IMR-90 (cell line): ENCODE measurements at regions not wholly inside any gene's neighbourhood (a gene's known extent, or its start where the extent isn't known, plus 50 kb on each side); places are given as distances from the start of the nearest gene placed in this dataset.

Experiments used
- ATAC-seq: fragments of 200-7000 bp; cut with Tn5 transposase; 2 replicates; pipeline ENCODE4 v1.9.1; 2020; ENCODE audit warnings: low read depth, mild to moderate bottlenecking, moderate library complexity
- BruUV-seq: library from RNA; stranded (reverse); fragments of 400-500 nt; replicated peaks from 2 replicates; lab custom pipeline; 2021; lab: Mats Ljungman, UMichigan
- CTCF ChIA-PET: fragments of 300-600 bp; formaldehyde crosslinking; extraction: SDS; loops from one replicate; lab custom pipeline; 2021; ENCODE audit warnings: antibody characterized with exemption; lab: Yijun Ruan, JAX
- POLR2A ChIA-PET: fragments of 300-600 bp; sonication (Branson Sonifier 250); formaldehyde crosslinking; loops from one replicate; lab custom pipeline; 2022; ENCODE audit warnings: antibody characterized with exemption; ENCODE audit not compliant: unreplicated experiment; lab: Charles Lee
- DNase-seq: peaks from one replicate; pipeline ENCODE4 v3.0.0; 2013
- H2AFZ ChIP-seq: replicated peaks from 2 replicates; pipeline ENCODE3; 2013; ENCODE audit warnings: low read length, mild to moderate bottlenecking; ENCODE audit not compliant: poor library complexity
- H2AK5ac ChIP-seq: 2 replicates; pipeline ENCODE4 v1.6.1; 2013; ENCODE audit warnings: low read depth, low read length, inconsistent platforms
- H2AK9ac ChIP-seq: replicated peaks from 2 replicates; pipeline ENCODE3; 2013; ENCODE audit warnings: mild to moderate bottlenecking, low read depth, low read length, moderate library complexity; ENCODE audit not compliant: poor library complexity
- H2BK120ac ChIP-seq: 2 replicates; pipeline ENCODE4 v1.6.1; 2013; ENCODE audit warnings: low read depth, low read length, inconsistent platforms
- H2BK15ac ChIP-seq: 3 replicates; pipeline ENCODE4 v1.6.1; 2013; ENCODE audit warnings: low read depth, low read length, inconsistent platforms
- H2BK20ac ChIP-seq: 2 replicates; pipeline ENCODE4 v1.6.1; 2013; ENCODE audit warnings: low read depth, mild to moderate bottlenecking, inconsistent platforms, low read length, moderate library complexity
- H2BK5ac ChIP-seq: 2 replicates; pipeline ENCODE4 v1.6.1; 2013; ENCODE audit warnings: mild to moderate bottlenecking, low read depth, low read length, inconsistent platforms; ENCODE audit not compliant: poor library complexity, severe bottlenecking
- H3K14ac ChIP-seq: replicated peaks from 2 replicates; pipeline ENCODE4 v1.6.1; 2013; ENCODE audit warnings: low read depth, low read length, inconsistent platforms
- H3K18ac ChIP-seq: 2 replicates; pipeline ENCODE4 v1.6.1; 2013; ENCODE audit warnings: low read depth, low read length, control low read depth
- H3K23ac ChIP-seq: 2 replicates; pipeline ENCODE4 v1.6.1; 2013; ENCODE audit warnings: low read depth, low read length, inconsistent platforms
- H3K27ac ChIP-seq: 2 replicates; pipeline ENCODE4 v1.5.1; 2013; ENCODE audit warnings: mild to moderate bottlenecking, control low read depth, low read length; ENCODE audit not compliant: insufficient read depth
- H3K27me3 ChIP-seq: 2 replicates; pipeline ENCODE4 v1.6.1; 2013; ENCODE audit warnings: low read length; ENCODE audit not compliant: control insufficient read depth, insufficient read depth
- H3K36me3 ChIP-seq: 2 replicates; pipeline ENCODE4 v1.6.1; 2013; ENCODE audit warnings: low read length, mixed read lengths; ENCODE audit not compliant: control insufficient read depth, insufficient read depth
- H3K4ac ChIP-seq: 2 replicates; pipeline ENCODE4 v1.6.1; 2013; ENCODE audit warnings: low read depth, low read length, inconsistent platforms
- H3K4me1 ChIP-seq: 2 replicates; pipeline ENCODE4 v1.6.1; 2013; ENCODE audit warnings: low read length, mixed read lengths; ENCODE audit not compliant: control insufficient read depth, insufficient read depth
- H3K4me2 ChIP-seq: 2 replicates; pipeline ENCODE4 v1.6.1; 2013; ENCODE audit warnings: low read depth, mild to moderate bottlenecking, control low read depth, low read length, moderate library complexity
- H3K4me3 ChIP-seq: 2 replicates; pipeline ENCODE4 v1.5.1; 2013; ENCODE audit warnings: low read depth, mild to moderate bottlenecking, control low read depth, low read length, moderate library complexity; ENCODE audit not compliant: insufficient read depth
- H3K56ac ChIP-seq: 2 replicates; pipeline ENCODE4 v1.6.1; 2013; ENCODE audit warnings: low read length, inconsistent platforms; ENCODE audit not compliant: insufficient read depth; ENCODE audit errors: extremely low read depth
- H3K79me1 ChIP-seq, 2 experiments: 2 replicates each; pipeline ENCODE4 v1.6.1; 2013; ENCODE audit warnings: low read length in 2 of 2, inconsistent platforms in 1 of 2, low read depth in 1 of 2
- H3K9ac ChIP-seq: 2 replicates; pipeline ENCODE4 v1.6.1; 2013; ENCODE audit warnings: low read depth, low read length, control low read depth
- H3K9me1 ChIP-seq: 2 replicates; pipeline ENCODE4 v1.6.1; 2013; ENCODE audit warnings: low read length, inconsistent platforms; ENCODE audit not compliant: insufficient read depth
- H3K9me3 ChIP-seq: 2 replicates; pipeline ENCODE4 v1.6.1; 2013; ENCODE audit warnings: low read length; ENCODE audit not compliant: control insufficient read depth, insufficient read depth
- H4K20me1 ChIP-seq: 2 replicates; pipeline ENCODE4 v1.6.1; 2013; ENCODE audit warnings: low read length, inconsistent platforms; ENCODE audit not compliant: insufficient read depth
- H4K5ac ChIP-seq: 2 replicates; pipeline ENCODE4 v1.6.1; 2013; ENCODE audit warnings: mild to moderate bottlenecking, low read depth, low read length, control low read depth
- H4K8ac ChIP-seq, 2 experiments: 2 replicates each; pipeline ENCODE4 v1.6.1; 2013; ENCODE audit warnings: low read depth in 2 of 2, low read length in 2 of 2, control low read depth in 1 of 2, inconsistent platforms in 1 of 2
- H4K91ac ChIP-seq: 2 replicates; pipeline ENCODE4 v1.6.1; 2013; ENCODE audit warnings: low read depth, low read length, inconsistent platforms; ENCODE audit not compliant: insufficient read depth
- BHLHE40 ChIP-seq: fragments of 150-350 bp; IDR thresholded peaks from 2 replicates; pipeline ENCODE4 v1.6.1; 2016; ENCODE audit warnings: mild to moderate bottlenecking, low read depth, low read length
- CEBPB ChIP-seq: IDR thresholded peaks from 2 replicates; pipeline ENCODE4 v1.6.1; 2012; ENCODE audit warnings: low read depth, low read length, improper control_type of control experiment
- CHD1 ChIP-seq: IDR thresholded peaks from 2 replicates; pipeline ENCODE4 v1.6.1; 2012; ENCODE audit warnings: low read depth, low read length, improper control_type of control experiment
- MAFK ChIP-seq: IDR thresholded peaks from 2 replicates; pipeline ENCODE4 v1.6.1; 2012; ENCODE audit warnings: low read depth, low read length, improper control_type of control experiment
- MAZ ChIP-seq: IDR thresholded peaks from 2 replicates; pipeline ENCODE4 v1.6.1; 2012; ENCODE audit warnings: low read depth, mild to moderate bottlenecking, low read length, improper control_type of control experiment, moderate library complexity, borderline replicate concordance
- MXI1 ChIP-seq: IDR thresholded peaks from 2 replicates; pipeline ENCODE4 v1.6.1; 2012; ENCODE audit warnings: low read depth, mild to moderate bottlenecking, low read length, moderate library complexity, borderline replicate concordance
- NFE2L2 ChIP-seq: fragments of 150-350 bp; IDR thresholded peaks from 2 replicates; pipeline ENCODE4 v1.6.1; 2016; ENCODE audit warnings: low read depth, mild to moderate bottlenecking, low read length
- RAD21 ChIP-seq: IDR thresholded peaks from 2 replicates; pipeline ENCODE4 v1.6.1; 2012; ENCODE audit warnings: low read length, improper control_type of control experiment
- RCOR1 ChIP-seq: IDR thresholded peaks from 2 replicates; pipeline ENCODE4 v1.6.1; 2012; ENCODE audit warnings: mild to moderate bottlenecking, low read length, improper control_type of control experiment; ENCODE audit not compliant: insufficient replicate concordance
- RFX5 ChIP-seq: IDR thresholded peaks from 2 replicates; pipeline ENCODE4 v1.8.0; 2012; ENCODE audit warnings: low read depth, mild to moderate bottlenecking, low read length, moderate library complexity
- SMC3 ChIP-seq: fragments of 150-350 bp; IDR thresholded peaks from 2 replicates; pipeline ENCODE4 v1.6.1; 2016; ENCODE audit warnings: low read depth, mild to moderate bottlenecking, antibody characterized with exemption, low read length, moderate library complexity
- WGBS, 2 experiments: methylation state at CpG; one replicate each; pipeline versions ENCODE4 v1.1.5 to v1.1.7; 2013; ENCODE audit warnings: missing lambda C conversion rate in 2 of 2; ENCODE audit not compliant: insufficient read length in 1 of 2; ENCODE audit errors: extremely low coverage in 2 of 2; 5-methylcytosine and 5-hydroxymethylcytosine counted together
- dilution Hi-C: fragments of 300-500 bp; cut with HindIII; formaldehyde crosslinking; loops from one replicate; pipeline ENCODE4 v1.14.3; 2018; ENCODE audit warnings: low sequenced_read_pairs; ENCODE audit not compliant: unreplicated experiment
- in situ Hi-C: fragments of 300-500 bp; cut with MboI; formaldehyde crosslinking; loops from 3 replicates; pipeline ENCODE4 v1.14.3; 2019; ENCODE audit warnings: low sequenced_read_pairs, inconsistent platforms, mixed read lengths
- intact Hi-C: fragments of 100-400 bp; cut with micrococcal nuclease; formaldehyde crosslinking; loops from 2 replicates; pipeline ENCODE4 v1.10.0; 2022
- TF ChIP-seq, protein P1 (sequence below): fragments of 150-350 bp; IDR thresholded peaks from 2 replicates; pipeline ENCODE4 v1.6.1; 2017; ENCODE audit warnings: mild to moderate bottlenecking, antibody characterized with exemption, low read length, low read depth
- TF ChIP-seq, protein P2 (sequence below): conservative IDR thresholded peaks from 2 replicates; pipeline ENCODE4 v1.5.1; 2012; ENCODE audit warnings: mild to moderate bottlenecking, low read depth, low read length, improper control_type of control experiment
- TF ChIP-seq, protein P3 (sequence below): fragments of 150-350 bp; IDR thresholded peaks from 2 replicates; pipeline ENCODE4 v1.6.1; 2016; ENCODE audit warnings: low read depth, mild to moderate bottlenecking, low read length, moderate library complexity, borderline replicate concordance

DNA sequence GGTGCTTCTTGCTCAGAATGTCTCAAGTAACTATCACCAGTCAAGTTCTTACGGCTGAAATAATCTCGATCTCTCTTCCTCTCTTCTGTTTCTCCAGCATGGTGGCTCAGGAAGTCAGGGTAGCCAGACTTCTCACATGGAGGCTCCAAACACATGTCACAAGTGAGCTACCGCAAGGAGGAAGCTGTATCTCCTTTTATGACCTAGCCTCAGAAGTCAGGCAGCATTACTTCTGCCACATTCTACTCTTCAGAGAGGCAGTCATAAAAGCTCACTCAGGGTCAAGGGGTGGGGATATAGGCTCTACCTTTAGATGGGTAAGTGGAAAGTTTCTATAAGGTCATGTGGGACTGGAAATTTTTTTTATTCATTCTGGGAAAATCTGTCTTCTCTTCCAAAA, 86.6 kb upstream of the NEO1 start:
- ChIA-PET POLR2A (no interaction called here), CTCF (interaction anchor here (0.6 kb wide), 1 partner anchor 236 kb away, joined by 4 read pairs; no protein-coding TSS in a partner anchor)
- H4K91ac ChIP-seq: no peak overlapping the region
- no CpG with 5 or more reads among the region's 3 CpGs for WGBS, 2 experiments
- intact Hi-C loops (no loop called here), in situ Hi-C loops (no loop called here), dilution Hi-C loops (no loop called here)
- H4K5ac ChIP-seq: no peak overlapping the region
- no peak overlapping the region for H3K14ac ChIP-seq
- H3K36me3 ChIP-seq: no peaks in the 10 kb centered on the region
- no peaks in the 10 kb centered on the region for H3K4me1 ChIP-seq
- H2BK120ac ChIP-seq: no peak overlapping the region
- H2AK5ac ChIP-seq: no peak overlapping the region
- H3K27me3 ChIP-seq: peaks cover 1% of the 10 kb centered on the region; the same call in 1 of the 2 replicates
- no peak overlapping the region for H2BK20ac ChIP-seq
- no peaks in the 10 kb centered on the region for H3K9me1 ChIP-seq
- no peak overlapping the region for H4K8ac ChIP-seq
- no peak overlapping the region for H3K4me2 ChIP-seq
- TF ChIP-seq, protein P1, sequence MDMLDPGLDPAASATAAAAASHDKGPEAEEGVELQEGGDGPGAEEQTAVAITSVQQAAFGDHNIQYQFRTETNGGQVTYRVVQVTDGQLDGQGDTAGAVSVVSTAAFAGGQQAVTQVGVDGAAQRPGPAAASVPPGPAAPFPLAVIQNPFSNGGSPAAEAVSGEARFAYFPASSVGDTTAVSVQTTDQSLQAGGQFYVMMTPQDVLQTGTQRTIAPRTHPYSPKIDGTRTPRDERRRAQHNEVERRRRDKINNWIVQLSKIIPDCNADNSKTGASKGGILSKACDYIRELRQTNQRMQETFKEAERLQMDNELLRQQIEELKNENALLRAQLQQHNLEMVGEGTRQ: no peak
- TF ChIP-seq RFX5: no peak
- no peak for TF ChIP-seq SMC3
- TF ChIP-seq RAD21: no peak
- TF ChIP-seq CEBPB: no peak
- no peak for TF ChIP-seq MXI1
- no peak for TF ChIP-seq MAZ
- TF ChIP-seq BHLHE40: no peak
- TF ChIP-seq CHD1: no peak
- no peak for TF ChIP-seq MAFK
- TF ChIP-seq, protein P2, sequence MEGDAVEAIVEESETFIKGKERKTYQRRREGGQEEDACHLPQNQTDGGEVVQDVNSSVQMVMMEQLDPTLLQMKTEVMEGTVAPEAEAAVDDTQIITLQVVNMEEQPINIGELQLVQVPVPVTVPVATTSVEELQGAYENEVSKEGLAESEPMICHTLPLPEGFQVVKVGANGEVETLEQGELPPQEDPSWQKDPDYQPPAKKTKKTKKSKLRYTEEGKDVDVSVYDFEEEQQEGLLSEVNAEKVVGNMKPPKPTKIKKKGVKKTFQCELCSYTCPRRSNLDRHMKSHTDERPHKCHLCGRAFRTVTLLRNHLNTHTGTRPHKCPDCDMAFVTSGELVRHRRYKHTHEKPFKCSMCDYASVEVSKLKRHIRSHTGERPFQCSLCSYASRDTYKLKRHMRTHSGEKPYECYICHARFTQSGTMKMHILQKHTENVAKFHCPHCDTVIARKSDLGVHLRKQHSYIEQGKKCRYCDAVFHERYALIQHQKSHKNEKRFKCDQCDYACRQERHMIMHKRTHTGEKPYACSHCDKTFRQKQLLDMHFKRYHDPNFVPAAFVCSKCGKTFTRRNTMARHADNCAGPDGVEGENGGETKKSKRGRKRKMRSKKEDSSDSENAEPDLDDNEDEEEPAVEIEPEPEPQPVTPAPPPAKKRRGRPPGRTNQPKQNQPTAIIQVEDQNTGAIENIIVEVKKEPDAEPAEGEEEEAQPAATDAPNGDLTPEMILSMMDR: no peak
- TF ChIP-seq NFE2L2: no peak
- TF ChIP-seq, protein P3, sequence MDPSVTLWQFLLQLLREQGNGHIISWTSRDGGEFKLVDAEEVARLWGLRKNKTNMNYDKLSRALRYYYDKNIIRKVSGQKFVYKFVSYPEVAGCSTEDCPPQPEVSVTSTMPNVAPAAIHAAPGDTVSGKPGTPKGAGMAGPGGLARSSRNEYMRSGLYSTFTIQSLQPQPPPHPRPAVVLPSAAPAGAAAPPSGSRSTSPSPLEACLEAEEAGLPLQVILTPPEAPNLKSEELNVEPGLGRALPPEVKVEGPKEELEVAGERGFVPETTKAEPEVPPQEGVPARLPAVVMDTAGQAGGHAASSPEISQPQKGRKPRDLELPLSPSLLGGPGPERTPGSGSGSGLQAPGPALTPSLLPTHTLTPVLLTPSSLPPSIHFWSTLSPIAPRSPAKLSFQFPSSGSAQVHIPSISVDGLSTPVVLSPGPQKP: no peak
- TF ChIP-seq RCOR1: no peak
- no peak overlapping the region for H2BK15ac ChIP-seq
- no peak overlapping the region for H3K4me3 ChIP-seq
- no peak overlapping the region for H3K23ac ChIP-seq
- no TSS peak for BruUV-seq
- H3K9me3 ChIP-seq: peaks cover 11% of the 10 kb centered on the region
- no peak overlapping the region for H2AFZ ChIP-seq
- H3K18ac ChIP-seq: no peak overlapping the region
- no peak overlapping the region for H3K56ac ChIP-seq
- DNase-seq (no peak), ATAC-seq (no peak)
- no peak overlapping the region for H3K27ac ChIP-seq
- no peak overlapping the region for H3K4ac ChIP-seq
- H3K9ac ChIP-seq: no peak overlapping the region
- H3K79me1 ChIP-seq: no peaks in the 10 kb centered on the region
- H2BK5ac ChIP-seq: no peak overlapping the region
- H2AK9ac ChIP-seq: no peak overlapping the region
- H4K20me1 ChIP-seq: no peaks in the 10 kb centered on the region
